Stimulated activated naive B cell treated with anti-CD40 and anti-IgM and Interleukin-4, amounts not matched to agents 10 μg/mL and 1 μg/mL and 100 μg/mL, for 72 hours (primary cell): ENCODE measurements at regions not wholly inside any gene's neighbourhood (a gene's known extent, or its start where the extent isn't known, plus 50 kb on each side); places are given as distances from the start of the nearest gene placed in this dataset.
A peak's percentile ranks its signal among the peaks of the same experiment; 100 is the strongest.
"Not testable (repeated sequence)": the region's sequence is repeated elsewhere in the genome, so short reads cannot be mapped to it uniquely, and the experiment has no call there.

Source experiments
- ATAC-seq, 2 donors: fragments of 150-1000 bp; cut with Tn5 transposase; replicated peaks; 2 replicates each; pipeline ENCODE4 v1.10.0; 2021; ENCODE audit warnings: moderate library complexity in 1 of 2
- DNase-seq: peaks from one replicate; pipeline ENCODE4 v3.0.0; 2021
- H3K27ac Mint-ChIP-seq: one replicate; pipeline ENCODE4 v1.8.0; 2022; ENCODE audit warnings: mild to moderate bottlenecking, mixed read lengths
- H3K27me3 Mint-ChIP-seq, 2 donors: one replicate each; pipeline ENCODE4 v1.8.0; 2022; ENCODE audit warnings: mixed read lengths in 2 of 2
- H3K36me3 Mint-ChIP-seq, 2 donors: one replicate each; pipeline ENCODE4 v1.8.0; 2022; ENCODE audit warnings: mixed read lengths in 2 of 2, mild to moderate bottlenecking in 1 of 2
- H3K4me1 Mint-ChIP-seq, 2 donors: one replicate each; pipeline ENCODE4 v1.8.0; 2022; ENCODE audit warnings: mixed read lengths in 2 of 2, mild to moderate bottlenecking in 1 of 2
- H3K4me3 Mint-ChIP-seq, 2 donors: one replicate each; pipeline ENCODE4 v1.8.0; 2022; ENCODE audit warnings: mild to moderate bottlenecking in 2 of 2, mixed read lengths in 2 of 2, moderate library complexity in 1 of 2
- H3K9me3 Mint-ChIP-seq, 2 donors: one replicate each; pipeline ENCODE4 v1.8.0; 2022; ENCODE audit warnings: mixed read lengths in 2 of 2, mild to moderate bottlenecking in 1 of 2

DNA sequence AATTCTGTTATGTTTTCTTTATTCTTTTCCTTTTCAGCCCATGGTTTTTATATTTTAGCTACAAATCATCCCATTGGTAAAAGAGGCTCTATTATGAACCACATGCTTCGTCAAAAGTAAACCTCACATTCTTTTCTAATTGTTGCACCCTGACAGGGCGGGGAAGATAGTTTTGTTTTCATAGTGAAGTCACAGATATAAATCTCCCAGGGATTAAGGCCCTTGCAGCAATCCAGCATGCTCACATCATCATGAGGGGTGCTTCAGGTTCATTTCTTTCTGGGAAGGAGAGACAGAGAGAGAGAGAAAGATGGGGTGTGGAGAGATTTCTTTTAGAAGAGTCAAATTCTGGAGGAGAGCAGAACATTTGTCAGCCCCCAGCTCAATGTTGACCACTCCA lies 124.5 kb upstream of the CDC42EP3 start:
- no peak for ATAC-seq
- Mint-ChIP-seq H3K4me1 (peaks cover 14 to 19% of the 10 kb centered on the region in 2 donors), H3K9me3 (no peaks in the 10 kb centered on the region), H3K27me3 (no peaks in the 10 kb centered on the region), H3K27ac (no peak overlapping the region), H3K36me3 (no peaks in the 10 kb centered on the region), H3K4me3 (no peak overlapping the region)
- no peak for DNase-seq

GRCh38 chr2:37796481-37796880 lies 125.0 kb upstream of the CDC42EP3 start:
- Mint-ChIP-seq H3K27ac (no peak overlapping the region), H3K27me3 (no peaks in the 10 kb centered on the region), H3K36me3 (no peaks in the 10 kb centered on the region), H3K9me3 (no peaks in the 10 kb centered on the region), H3K4me3 (no peak overlapping the region), H3K4me1 (peaks cover 14 to 19% of the 10 kb centered on the region in 2 donors)
- ATAC-seq (no peak), DNase-seq (no peak)

DNA sequence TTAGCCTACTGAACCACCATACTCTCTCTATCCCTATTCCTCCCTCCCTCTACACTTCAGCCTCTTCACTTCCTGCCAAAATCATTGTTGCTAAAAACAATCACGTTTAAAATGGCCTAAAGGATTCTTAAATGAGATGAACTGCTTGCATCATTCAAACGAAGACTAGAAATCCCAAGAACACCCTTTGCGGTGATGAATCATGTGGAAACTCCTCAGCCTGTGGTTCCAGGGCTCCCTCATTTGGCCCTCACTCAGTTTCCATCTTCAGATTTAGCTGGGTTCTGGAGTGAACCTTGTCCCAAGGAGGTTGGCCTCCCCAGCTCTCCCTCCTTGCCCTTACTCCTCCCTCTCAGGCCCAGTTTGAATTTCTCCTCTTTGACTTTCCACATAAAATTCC lies 125.6 kb upstream of the CDC42EP3 start:
- no peak overlapping the region for H3K27ac Mint-ChIP-seq
- H3K4me1 Mint-ChIP-seq = peaks cover 14 to 19% of the 10 kb centered on the region in 2 donors
- H3K4me3 Mint-ChIP-seq = no peak overlapping the region
- H3K36me3 Mint-ChIP-seq = no peaks in the 10 kb centered on the region
- no peak for ATAC-seq
- no peaks in the 10 kb centered on the region for H3K9me3 Mint-ChIP-seq
- no peak for DNase-seq
- no peaks in the 10 kb centered on the region for H3K27me3 Mint-ChIP-seq

DNA sequence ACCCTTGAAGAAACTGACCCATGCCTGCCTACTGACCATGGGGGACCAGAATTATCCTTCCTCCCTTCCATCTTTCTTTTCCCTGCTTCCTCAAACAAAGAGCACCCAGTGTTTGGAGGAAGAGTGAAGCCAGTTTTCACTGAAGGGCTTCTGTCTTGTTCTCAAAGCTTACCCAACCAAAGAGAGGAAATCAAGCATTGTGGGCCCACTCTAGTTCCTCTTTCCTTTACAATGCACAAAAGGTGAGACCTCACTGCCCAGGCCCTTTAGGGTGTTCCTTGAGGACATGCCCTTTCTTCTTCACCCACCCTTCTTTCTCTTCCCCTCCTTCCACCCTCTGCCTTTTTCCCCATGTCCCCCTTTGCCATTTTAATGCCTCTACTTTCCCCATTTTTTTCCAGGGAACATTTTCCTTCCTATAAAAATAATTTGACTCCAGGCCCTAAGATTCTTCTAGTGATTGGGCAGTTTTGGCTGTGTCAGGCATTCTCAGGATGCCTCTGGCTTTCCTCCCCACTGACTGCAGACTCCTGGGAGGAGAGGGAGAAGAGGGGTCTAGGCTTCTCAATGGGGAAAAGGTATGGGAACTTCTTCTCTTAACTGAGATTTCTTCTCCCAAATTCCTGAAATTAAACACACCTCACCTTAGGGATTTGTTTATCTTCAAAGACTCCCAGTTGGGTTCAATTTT lies 126.6 kb upstream of the RMDN2 start:
- H3K27ac Mint-ChIP-seq = no peak overlapping the region
- ATAC-seq = peak; percentile 95 to 97
- no peaks in the 10 kb centered on the region for H3K9me3 Mint-ChIP-seq
- H3K36me3 Mint-ChIP-seq = no peaks in the 10 kb centered on the region
- H3K4me1 Mint-ChIP-seq = peaks cover 14 to 19% of the 10 kb centered on the region in 2 donors
- peak; percentile 8 for DNase-seq
- no peak overlapping the region for H3K4me3 Mint-ChIP-seq
- H3K27me3 Mint-ChIP-seq = no peaks in the 10 kb centered on the region

GRCh38 chr2:37800176-37800858 lies 124.8 kb upstream of the RMDN2 start:
- H3K9me3 Mint-ChIP-seq = peaks cover 0 to 2% of the 10 kb centered on the region in 2 donors
- no peak overlapping the region for H3K27ac Mint-ChIP-seq
- DNase-seq = no peak
- no peak overlapping the region for H3K4me3 Mint-ChIP-seq
- H3K36me3 Mint-ChIP-seq = no peaks in the 10 kb centered on the region
- no peaks in the 10 kb centered on the region for H3K27me3 Mint-ChIP-seq
- no peak for ATAC-seq
- peaks cover 14 to 19% of the 10 kb centered on the region in 2 donors for H3K4me1 Mint-ChIP-seq

- H3K4me3 Mint-ChIP-seq = no peak overlapping the region
- no peak for DNase-seq
Observed at GRCh38 chr2:37802211-37802752, 122.8 kb upstream of the RMDN2 start.

GRCh38 chr2:37802899-37803379 lies 122.1 kb upstream of the RMDN2 start:
- H3K27ac Mint-ChIP-seq = no peak overlapping the region
- peaks cover 7 to 10% of the 10 kb centered on the region in 2 donors for H3K4me1 Mint-ChIP-seq
- H3K9me3 Mint-ChIP-seq = peaks cover 0 to 2% of the 10 kb centered on the region in 2 donors
- H3K27me3 Mint-ChIP-seq = no peaks in the 10 kb centered on the region
- no peak overlapping the region for H3K4me3 Mint-ChIP-seq
- ATAC-seq (no peak), DNase-seq (no peak)
- H3K36me3 Mint-ChIP-seq = no peaks in the 10 kb centered on the region

More at GRCh38 chr2:37802211-37802752, 122.8 kb upstream of the RMDN2 start:
- H3K27ac Mint-ChIP-seq = no peak overlapping the region
- no peaks in the 10 kb centered on the region for H3K27me3 Mint-ChIP-seq
- no peaks in the 10 kb centered on the region for H3K36me3 Mint-ChIP-seq
- H3K4me1 Mint-ChIP-seq = peaks cover 10 to 14% of the 10 kb centered on the region in 2 donors
- no peak for ATAC-seq
- peaks cover 0 to 2% of the 10 kb centered on the region in 2 donors for H3K9me3 Mint-ChIP-seq

- H3K9me3 Mint-ChIP-seq, DNase-seq, H3K27ac Mint-ChIP-seq, H3K4me1 Mint-ChIP-seq, H3K36me3 Mint-ChIP-seq, H3K27me3 Mint-ChIP-seq, H3K4me3 Mint-ChIP-seq, ATAC-seq: not testable (repeated sequence)
Observed at GRCh38 chr2:37806004-37806403, 119.1 kb upstream of the RMDN2 start.

DNA sequence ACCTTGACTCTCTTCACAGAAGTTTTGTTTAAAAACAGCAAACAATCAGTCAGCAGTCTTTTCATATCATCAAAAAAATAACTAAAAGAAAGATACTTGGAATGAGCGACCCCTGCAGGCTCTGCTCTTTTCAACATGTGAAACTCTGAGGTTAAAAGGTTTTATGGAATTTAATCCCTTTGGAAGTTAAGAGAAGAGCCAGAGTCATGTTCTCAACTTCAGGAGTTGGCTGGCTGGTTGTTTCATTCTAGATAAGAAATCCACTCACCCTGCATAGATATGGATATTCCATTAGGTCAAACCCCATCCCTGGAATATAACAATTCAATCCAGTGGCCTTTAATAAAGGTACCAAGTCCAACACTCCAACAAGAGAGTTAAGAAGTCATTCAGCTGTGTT lies 115.6 kb upstream of the RMDN2 start:
- H3K27ac Mint-ChIP-seq = no peak overlapping the region
- no peak overlapping the region for H3K4me3 Mint-ChIP-seq
- ATAC-seq (no peak), DNase-seq (no peak)
- H3K36me3 Mint-ChIP-seq = no peaks in the 10 kb centered on the region
- peaks cover 4% of the 10 kb centered on the region in 2 donors for H3K9me3 Mint-ChIP-seq
- no peaks in the 10 kb centered on the region for H3K4me1 Mint-ChIP-seq
- no peaks in the 10 kb centered on the region for H3K27me3 Mint-ChIP-seq

- peaks cover 4% of the 10 kb centered on the region in 2 donors for H3K9me3 Mint-ChIP-seq
- no peaks in the 10 kb centered on the region for H3K27me3 Mint-ChIP-seq
- no peak overlapping the region for H3K4me3 Mint-ChIP-seq
- no peaks in the 10 kb centered on the region for H3K36me3 Mint-ChIP-seq
- no peak for ATAC-seq
- DNase-seq = no peak
- no peaks in the 10 kb centered on the region for H3K4me1 Mint-ChIP-seq
- no peak overlapping the region for H3K27ac Mint-ChIP-seq
Observed at GRCh38 chr2:37809931-37810570, 115.0 kb upstream of the RMDN2 start.

GRCh38 chr2:37812414-37812813 lies 112.7 kb upstream of the RMDN2 start:
- Mint-ChIP-seq H3K4me3 (no peak overlapping the region), H3K27ac (no peak overlapping the region), H3K27me3 (peaks cover 0 to 4% of the 10 kb centered on the region in 2 donors), H3K9me3 (peaks cover 4% of the 10 kb centered on the region in 2 donors), H3K36me3 (no peaks in the 10 kb centered on the region), H3K4me1 (no peaks in the 10 kb centered on the region)
- no peak for ATAC-seq
- no peak for DNase-seq

DNA sequence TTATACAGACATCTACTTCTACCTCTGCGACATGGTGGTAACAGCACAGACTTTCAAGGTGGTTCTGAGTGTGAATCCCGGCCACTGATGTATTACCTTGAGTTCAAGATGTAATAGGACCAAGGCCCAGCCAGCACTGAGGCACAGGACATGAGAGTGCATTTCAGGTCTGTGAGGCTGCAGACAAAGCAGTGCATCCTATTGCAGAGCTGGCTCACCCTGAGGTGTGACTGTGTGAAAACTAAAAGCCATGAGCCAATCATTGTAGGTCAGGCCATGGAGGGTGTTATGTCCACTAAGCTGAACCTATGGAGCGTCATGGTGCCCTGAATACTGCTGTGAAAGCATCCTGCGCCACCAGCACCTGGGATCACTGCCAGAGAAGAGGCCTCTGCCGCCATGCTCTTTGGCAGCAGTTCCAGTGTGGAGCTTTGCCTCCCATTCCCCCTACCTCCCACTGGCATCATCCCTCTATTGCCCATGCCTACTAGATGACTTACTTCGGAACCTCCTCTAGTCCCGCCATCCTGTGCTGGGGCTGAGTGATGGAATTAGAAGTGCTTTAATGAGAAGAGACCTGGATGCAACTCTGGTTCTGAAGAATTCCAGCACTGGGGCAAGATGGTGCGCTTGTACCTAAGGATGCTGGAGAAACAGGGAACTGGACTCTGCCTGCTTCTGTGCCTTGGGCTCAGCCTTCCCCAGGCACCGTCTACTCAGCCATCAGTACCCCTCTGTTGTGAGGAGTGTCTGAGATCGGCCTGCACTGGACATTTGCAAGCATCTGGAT lies 112.0 kb upstream of the RMDN2 start:
- Mint-ChIP-seq H3K4me1 (no peaks in the 10 kb centered on the region), H3K27me3 (peaks cover 0 to 4% of the 10 kb centered on the region in 2 donors), H3K27ac (no peak overlapping the region), H3K4me3 (no peak overlapping the region), H3K9me3 (peaks cover 3 to 4% of the 10 kb centered on the region in 2 donors), H3K36me3 (no peaks in the 10 kb centered on the region)
- ATAC-seq (no peak), DNase-seq (no peak)

GRCh38 chr2:37816036-37816435 lies 109.1 kb upstream of the RMDN2 start:
- H3K9me3 Mint-ChIP-seq = peaks cover 5 to 6% of the 10 kb centered on the region in 2 donors
- no peak overlapping the region for H3K4me3 Mint-ChIP-seq
- peaks cover 0 to 4% of the 10 kb centered on the region in 2 donors for H3K27me3 Mint-ChIP-seq
- H3K27ac Mint-ChIP-seq = no peak overlapping the region
- DNase-seq = no peak
- no peaks in the 10 kb centered on the region for H3K4me1 Mint-ChIP-seq
- H3K36me3 Mint-ChIP-seq = peaks cover 0 to 6% of the 10 kb centered on the region in 2 donors
- no peak for ATAC-seq

DNA sequence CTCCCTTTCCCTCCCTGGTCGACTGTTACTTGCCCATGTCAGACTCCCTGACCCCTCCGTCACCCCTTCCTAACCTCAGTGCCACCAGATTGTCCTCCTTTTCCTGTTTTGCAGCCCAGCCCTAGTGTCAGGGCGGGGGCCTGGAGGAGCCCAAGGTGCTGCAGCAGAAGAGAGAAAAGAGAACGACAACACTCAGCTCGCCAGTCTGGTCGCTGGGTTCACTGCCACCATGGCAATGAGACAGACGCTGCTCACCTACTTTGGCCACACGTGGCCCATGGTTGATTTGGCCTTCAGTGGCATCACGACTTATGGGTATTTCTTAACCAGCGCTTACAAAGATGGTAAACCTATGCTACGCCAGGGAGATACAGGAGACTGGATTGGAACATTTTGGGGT lies 108.4 kb upstream of the RMDN2 start:
- H3K4me1 Mint-ChIP-seq = no peaks in the 10 kb centered on the region

More for the DNA sequence above, 108.4 kb upstream of the RMDN2 start:
- H3K4me3 Mint-ChIP-seq = no peak overlapping the region
- peaks cover 5 to 6% of the 10 kb centered on the region in 2 donors for H3K9me3 Mint-ChIP-seq
- ATAC-seq (no peak), DNase-seq (no peak)
- peaks cover 0 to 4% of the 10 kb centered on the region in 2 donors for H3K27me3 Mint-ChIP-seq
- H3K27ac Mint-ChIP-seq = no peak overlapping the region
- peaks cover 0 to 6% of the 10 kb centered on the region in 2 donors for H3K36me3 Mint-ChIP-seq
